HCT116 (cell line): ENCODE measurements at regions not wholly inside any gene's neighbourhood (a gene's known extent, or its start where the extent isn't known, plus 50 kb on each side); places are given as distances from the start of the nearest gene placed in this dataset.

ENCODE experiments used
- ATAC-seq: fragments of 200-7000 bp; cut with Tn5 transposase; 2 replicates; pipeline ENCODE4 v1.9.1; 2020; ENCODE audit warnings: mild to moderate bottlenecking, moderate library complexity
- BruUV-seq: library from RNA; stranded (reverse); fragments of 400-500 nt; replicated peaks from 2 replicates; lab custom pipeline; 2021; lab: Mats Ljungman, UMichigan
- CTCF ChIA-PET: fragments of 300-600 bp; sonication (Branson Sonifier 250); formaldehyde crosslinking; loops from one replicate; lab custom pipeline; 2021; ENCODE audit warnings: antibody characterized with exemption; lab: Charles Lee
- POLR2A ChIA-PET: fragments of 300-600, 350-600 bp; sonication (Branson Sonifier 250); formaldehyde crosslinking; loops from one replicate; lab custom pipeline; 2021; ENCODE audit warnings: antibody characterized with exemption; lab: Charles Lee
- RAD21 ChIA-PET, 2 experiments: fragments of 300-600 bp; sonication (Branson Sonifier 250); formaldehyde crosslinking; loops; one replicate each; lab custom pipeline; 2023; ENCODE audit warnings: low total read pairs in 2 of 2; ENCODE audit not compliant: uncharacterized antibody in 2 of 2, unreplicated experiment in 2 of 2, low non-redundant PET in 1 of 2; lab: Charles Lee
- DNase-seq: peaks from one replicate; pipeline ENCODE4 v3.0.0-alpha.2; 2010; ENCODE audit warnings: low read depth, low spot score
- H2AFZ ChIP-seq: fragments of 200-600 bp; shearing (Covaris generic), sonication (generic); 2 replicates; pipeline ENCODE4 v1.6.1; 2017; ENCODE audit warnings: low read depth, mixed run types, mixed read lengths, antibody characterized with exemption, low read length; ENCODE audit not compliant: poor library complexity, severe bottlenecking
- H3K27ac ChIP-seq: 2 replicates; pipeline ENCODE4 v1.5.1; 2012; ENCODE audit warnings: low read depth, low read length
- H3K27me3 ChIP-seq: fragments of 200-600 bp; sonication (generic); 2 replicates; pipeline ENCODE4 v1.6.1; 2016; ENCODE audit warnings: mixed run types, low read length, mixed read lengths; ENCODE audit not compliant: insufficient read depth
- H3K36me3 ChIP-seq, 2 experiments: fragments of 200-500 bp in 1 of 2; fragments of 200-600 bp in 1 of 2; sonication (Bioruptor generic) in 1 of 2; sonication (generic) in 1 of 2; 2 replicates each; pipeline versions ENCODE4 v1.5.1 to v1.6.1; 2014 to 2016; ENCODE audit warnings: low read length in 2 of 2, inconsistent platforms in 1 of 2, mixed read lengths in 1 of 2, mixed run types in 1 of 2; ENCODE audit not compliant: insufficient read depth in 2 of 2, control insufficient read depth in 1 of 2
- H3K4me1 ChIP-seq, 2 experiments: fragments of 200-600 bp in 1 of 2; sonication (generic) in 1 of 2; 2 replicates each; pipeline versions ENCODE4 v1.5.1 to v1.6.1; 2012 to 2017; ENCODE audit warnings: low read length in 2 of 2, inconsistent platforms in 1 of 2, mild to moderate bottlenecking in 1 of 2, mixed read lengths in 1 of 2, mixed run types in 1 of 2, moderate library complexity in 1 of 2; ENCODE audit not compliant: insufficient read depth in 2 of 2, control insufficient read depth in 1 of 2
- H3K4me2 ChIP-seq: fragments of 200-600 bp; sonication (generic); 2 replicates; pipeline ENCODE4 v1.6.1; 2017; ENCODE audit warnings: mixed run types, low read length, mixed read lengths
- H3K4me3 ChIP-seq, 2 experiments: fragments of 200-600 bp in 1 of 2; sonication (generic) in 1 of 2; replicated peaks in 1 of 2; 2 replicates each; pipeline ENCODE4 v1.5.1; 2011 to 2016; ENCODE audit warnings: low read length in 2 of 2, control low read depth in 1 of 2, low read depth in 1 of 2, mild to moderate bottlenecking in 1 of 2, mixed read lengths in 1 of 2, mixed run types in 1 of 2
- H3K79me2 ChIP-seq: fragments of 200-600 bp; sonication (generic); 2 replicates; pipeline ENCODE4 v1.6.1; 2017; ENCODE audit warnings: mild to moderate bottlenecking, mixed run types, low read length, moderate library complexity, mixed read lengths; ENCODE audit not compliant: insufficient read depth
- H3K9ac ChIP-seq: fragments of 200-600 bp; sonication (generic); 2 replicates; pipeline ENCODE4 v1.6.1; 2016; ENCODE audit warnings: low read length, mixed read lengths
- H3K9me2 ChIP-seq: fragments of 200-600 bp; sonication (generic), shearing (Covaris generic); 2 replicates; pipeline ENCODE4 v1.6.1; 2017; ENCODE audit warnings: mixed run types, mild to moderate bottlenecking, moderate library complexity; ENCODE audit not compliant: insufficient read depth
- H3K9me3 ChIP-seq, 2 experiments: fragments of 200-500 bp in 1 of 2; fragments of 200-600 bp in 1 of 2; sonication (Bioruptor generic) in 1 of 2; sonication (generic) in 1 of 2; 2 replicates each; pipeline ENCODE4 v1.6.1; 2014 to 2017; ENCODE audit warnings: low read length in 2 of 2, mixed read lengths in 2 of 2, inconsistent platforms in 1 of 2, low read depth in 1 of 2, mild to moderate bottlenecking in 1 of 2, mixed run types in 1 of 2, moderate library complexity in 1 of 2; ENCODE audit not compliant: control insufficient read depth in 1 of 2, insufficient read depth in 1 of 2
- H4K20me1 ChIP-seq: fragments of 200-600 bp; sonication (generic), shearing (Covaris generic); 2 replicates; pipeline ENCODE4 v1.6.1; 2017; ENCODE audit warnings: mixed run types, mild to moderate bottlenecking, moderate library complexity; ENCODE audit not compliant: insufficient read depth
- CBX3 ChIP-seq: IDR thresholded peaks from 2 replicates; pipeline ENCODE4 v1.6.1; 2012; ENCODE audit warnings: low read depth
- EZH2 ChIP-seq: fragments of 200-600 bp; sonication (generic); IDR thresholded peaks from 2 replicates; pipeline ENCODE4 v1.6.1; 2017; ENCODE audit warnings: antibody characterized with exemption, mixed run types
- SP1 ChIP-seq: IDR thresholded peaks from 2 replicates; pipeline ENCODE4 v1.6.1; 2012; ENCODE audit warnings: low read depth
- SRF ChIP-seq: IDR thresholded peaks from 2 replicates; pipeline ENCODE4 v1.6.1; 2012; ENCODE audit warnings: low read depth
- YY1 ChIP-seq: IDR thresholded peaks from 2 replicates; pipeline ENCODE4 v1.6.1; 2011; ENCODE audit warnings: low read length, low read depth, moderate library complexity, mild to moderate bottlenecking; ENCODE audit not compliant: insufficient replicate concordance; ENCODE audit errors: extremely low read depth
- intact Hi-C: fragments of 100-400 bp; cut with micrococcal nuclease; formaldehyde crosslinking; loops from 2 replicates; pipeline ENCODE4 v1.10.0; 2022
- TF ChIP-seq, protein P1 (sequence below), 3 experiments: fragments of 200-600 bp in 1 of 3; sonication (generic) in 1 of 3; IDR thresholded peaks in 2 of 3; conservative IDR thresholded peaks in 1 of 3; 2 replicates each; pipeline ENCODE4 v1.5.1; 2012 to 2017; ENCODE audit warnings: low read depth in 2 of 3, low read length in 2 of 3, antibody characterized with exemption in 1 of 3, borderline replicate concordance in 1 of 3, control low read depth in 1 of 3, mild to moderate bottlenecking in 1 of 3, mixed read lengths in 1 of 3, mixed run types in 1 of 3, moderate library complexity in 1 of 3; ENCODE audit not compliant: insufficient read depth in 1 of 3
- TF ChIP-seq, protein P2 (sequence below): IDR thresholded peaks from 2 replicates; pipeline ENCODE4 v1.6.1; 2011; ENCODE audit warnings: mild to moderate bottlenecking, low read length, moderate library complexity; ENCODE audit not compliant: insufficient replicate concordance; ENCODE audit errors: extremely low read depth

DNA sequence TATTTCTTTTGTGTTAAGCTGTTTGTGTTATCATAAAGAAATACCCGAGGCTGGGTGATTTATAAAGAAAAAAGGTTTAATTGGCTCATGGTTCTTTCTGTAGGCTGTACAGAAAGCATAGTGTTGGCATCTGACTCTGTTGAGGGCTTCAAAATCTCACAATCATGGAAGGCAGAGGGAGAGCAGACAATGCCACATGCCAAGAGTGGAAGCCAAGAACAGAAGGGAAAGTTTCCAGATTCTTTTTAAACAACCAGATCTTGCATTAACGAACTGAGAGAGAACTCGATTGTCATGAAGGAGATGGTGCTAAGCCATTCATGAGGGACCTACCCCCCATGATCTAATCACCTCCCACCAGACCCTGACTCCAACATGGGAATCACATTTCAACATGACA is 290.1 kb downstream of the BMP2 start:
- TF ChIP-seq CBX3 (no peak), SP1 (no peak), EZH2 (no peak), SRF (no peak), YY1 (no peak)
- TF ChIP-seq, protein P1, sequence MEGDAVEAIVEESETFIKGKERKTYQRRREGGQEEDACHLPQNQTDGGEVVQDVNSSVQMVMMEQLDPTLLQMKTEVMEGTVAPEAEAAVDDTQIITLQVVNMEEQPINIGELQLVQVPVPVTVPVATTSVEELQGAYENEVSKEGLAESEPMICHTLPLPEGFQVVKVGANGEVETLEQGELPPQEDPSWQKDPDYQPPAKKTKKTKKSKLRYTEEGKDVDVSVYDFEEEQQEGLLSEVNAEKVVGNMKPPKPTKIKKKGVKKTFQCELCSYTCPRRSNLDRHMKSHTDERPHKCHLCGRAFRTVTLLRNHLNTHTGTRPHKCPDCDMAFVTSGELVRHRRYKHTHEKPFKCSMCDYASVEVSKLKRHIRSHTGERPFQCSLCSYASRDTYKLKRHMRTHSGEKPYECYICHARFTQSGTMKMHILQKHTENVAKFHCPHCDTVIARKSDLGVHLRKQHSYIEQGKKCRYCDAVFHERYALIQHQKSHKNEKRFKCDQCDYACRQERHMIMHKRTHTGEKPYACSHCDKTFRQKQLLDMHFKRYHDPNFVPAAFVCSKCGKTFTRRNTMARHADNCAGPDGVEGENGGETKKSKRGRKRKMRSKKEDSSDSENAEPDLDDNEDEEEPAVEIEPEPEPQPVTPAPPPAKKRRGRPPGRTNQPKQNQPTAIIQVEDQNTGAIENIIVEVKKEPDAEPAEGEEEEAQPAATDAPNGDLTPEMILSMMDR (IDR thresholded peaks at IDR 0.05 in 2 of 3, conservative IDR thresholded peaks at IDR 0.05 in 1 of 3; ENCODE audit: borderline replicate concordance in 1 of 3, insufficient read depth in 1 of 3, low read depth in 2 of 3, low read length in 2 of 3), result no peak
- TF ChIP-seq, protein P2, sequence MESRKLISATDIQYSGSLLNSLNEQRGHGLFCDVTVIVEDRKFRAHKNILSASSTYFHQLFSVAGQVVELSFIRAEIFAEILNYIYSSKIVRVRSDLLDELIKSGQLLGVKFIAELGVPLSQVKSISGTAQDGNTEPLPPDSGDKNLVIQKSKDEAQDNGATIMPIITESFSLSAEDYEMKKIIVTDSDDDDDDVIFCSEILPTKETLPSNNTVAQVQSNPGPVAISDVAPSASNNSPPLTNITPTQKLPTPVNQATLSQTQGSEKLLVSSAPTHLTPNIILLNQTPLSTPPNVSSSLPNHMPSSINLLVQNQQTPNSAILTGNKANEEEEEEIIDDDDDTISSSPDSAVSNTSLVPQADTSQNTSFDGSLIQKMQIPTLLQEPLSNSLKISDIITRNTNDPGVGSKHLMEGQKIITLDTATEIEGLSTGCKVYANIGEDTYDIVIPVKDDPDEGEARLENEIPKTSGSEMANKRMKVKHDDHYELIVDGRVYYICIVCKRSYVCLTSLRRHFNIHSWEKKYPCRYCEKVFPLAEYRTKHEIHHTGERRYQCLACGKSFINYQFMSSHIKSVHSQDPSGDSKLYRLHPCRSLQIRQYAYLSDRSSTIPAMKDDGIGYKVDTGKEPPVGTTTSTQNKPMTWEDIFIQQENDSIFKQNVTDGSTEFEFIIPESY, result no peak
- Histone ChIP-seq H3K4me2 (no peak overlapping the region), H3K27ac (no peak overlapping the region), H3K9me2 (no peaks in the 10 kb centered on the region), H3K27me3 (no peaks in the 10 kb centered on the region), H3K79me2 (no peaks in the 10 kb centered on the region), H3K4me1 (no peaks in the 10 kb centered on the region), H2AFZ (no peak overlapping the region), H3K9ac (no peak overlapping the region), H4K20me1 (no peaks in the 10 kb centered on the region), H3K9me3 (peaks cover 0 to 7% of the 10 kb centered on the region in 2 experiments; a peak in 3 of 4 replicates), H3K36me3 (no peaks in the 10 kb centered on the region), H3K4me3 (no peak overlapping the region)
- no peak for ATAC-seq
- POLR2A ChIA-PET, result no interaction called here
- CTCF ChIA-PET, result no interaction called here
- intact Hi-C loops, result no loop called here
- DNase-seq, result no peak
- no TSS peak for BruUV-seq
- RAD21 ChIA-PET, result no interaction called here
